HG03196 (cell line): ENCODE measurements at regions not wholly inside any gene's neighbourhood (a gene's known extent, or its start where the extent isn't known, plus 50 kb on each side); places are given as distances from the start of the nearest gene placed in this dataset.
"Not testable (repeated sequence)": the region's sequence is repeated elsewhere in the genome, so short reads cannot be mapped to it uniquely, and the experiment has no call there.

Experiments used
- ATAC-seq: cut with Tn5 transposase; IDR thresholded peaks from one replicate; pipeline ENCODE4 v1.9.1; 2021; ENCODE audit not compliant: unreplicated experiment

DNA sequence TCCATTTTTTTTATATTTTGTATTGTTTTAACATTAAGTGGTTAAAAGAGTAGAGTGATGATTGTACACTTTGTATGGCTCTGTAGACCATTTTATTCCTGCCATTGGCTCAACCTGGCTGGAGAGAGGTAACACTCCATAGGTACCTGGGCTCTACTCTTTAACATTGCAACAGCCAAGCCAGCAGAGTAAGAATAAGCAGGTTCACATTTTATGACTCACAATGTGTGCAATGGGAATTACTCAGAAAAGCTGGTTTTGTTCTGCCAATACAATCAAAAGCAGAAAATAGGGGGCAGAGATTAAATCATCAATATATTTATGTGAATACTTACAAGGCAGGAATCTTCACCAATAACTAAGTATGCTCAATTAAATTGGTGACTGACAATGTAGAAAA lies 1324.0 kb downstream of the AMY1C start:
- no peak for ATAC-seq

DNA sequence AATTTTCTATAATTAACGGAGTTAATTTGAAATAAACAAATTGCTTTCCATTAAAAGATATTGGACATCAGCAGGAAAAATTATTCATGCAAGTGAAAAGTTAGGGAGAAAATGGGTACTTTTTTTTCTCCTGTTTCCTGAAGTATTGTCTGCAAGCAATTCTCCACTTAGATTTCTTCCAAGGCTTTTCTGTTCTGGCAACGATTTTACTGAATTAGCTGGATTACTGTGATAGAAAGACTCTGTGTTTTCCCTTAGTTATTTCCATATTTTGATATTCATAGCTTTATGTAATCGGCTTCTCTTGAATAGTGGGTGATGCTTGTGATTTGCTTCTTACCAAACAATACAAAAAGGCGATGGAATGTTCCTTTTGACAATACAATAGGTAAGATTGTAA lies 1333.9 kb downstream of the AMY1C start:
- no peak for ATAC-seq

DNA sequence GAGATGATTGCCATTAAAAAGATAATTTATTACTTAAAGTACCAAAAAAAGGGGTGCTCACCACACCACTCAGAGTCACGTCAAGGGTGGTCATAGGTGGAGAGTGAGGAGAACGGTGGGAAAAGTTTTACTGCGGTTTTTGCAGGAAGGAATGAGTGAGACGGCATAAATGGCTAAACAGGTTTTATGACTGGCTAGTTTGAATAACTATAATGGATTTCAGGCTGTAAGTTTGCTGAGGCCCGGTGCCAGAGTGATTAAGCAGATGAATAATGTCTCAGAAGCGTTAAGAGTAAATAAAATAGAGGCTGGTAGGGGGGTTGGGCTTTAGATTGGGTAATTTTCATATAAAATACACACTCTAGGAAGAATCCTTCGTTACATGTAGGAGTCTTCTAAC lies 1337.8 kb downstream of the AMY1C start:
- no peak for ATAC-seq

DNA sequence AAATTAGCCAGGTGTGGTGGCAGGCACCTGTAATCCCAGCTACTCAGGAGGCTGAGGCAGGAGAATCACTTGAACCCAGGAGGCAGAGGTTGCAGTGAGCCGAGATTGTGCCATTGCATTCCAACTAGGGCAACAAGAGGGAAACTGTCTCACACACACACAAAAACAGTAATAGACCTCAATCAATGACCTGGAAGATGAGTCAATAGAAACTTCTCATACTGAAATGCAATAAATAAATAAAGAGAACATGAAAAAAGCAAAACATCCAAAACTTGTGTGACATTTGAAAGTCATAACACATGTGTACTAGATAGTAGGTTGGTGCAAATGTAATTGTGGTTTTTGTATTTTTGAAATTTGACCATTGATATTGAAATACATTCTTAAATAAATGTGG lies 1338.5 kb downstream of the AMY1C start:
- ATAC-seq = no peak

DNA sequence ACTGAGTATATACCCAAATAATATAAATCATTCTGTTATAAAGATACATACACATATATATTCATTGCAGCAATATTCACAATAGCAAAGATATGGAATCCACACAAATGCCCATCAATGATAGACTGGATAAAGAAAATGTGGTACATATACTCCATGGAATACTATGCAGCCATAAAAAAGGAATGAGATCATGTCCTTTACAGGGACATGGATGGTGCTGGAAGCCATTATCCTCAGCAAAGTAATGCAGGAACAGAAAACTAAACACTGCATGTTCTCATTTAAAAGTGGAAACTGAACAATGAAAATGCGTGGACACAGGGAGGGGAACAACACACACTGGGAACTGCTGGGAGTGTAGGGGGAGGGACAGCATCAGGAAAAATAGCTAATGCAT lies 1344.2 kb downstream of the AMY1C start:
- ATAC-seq = not testable (repeated sequence)

DNA sequence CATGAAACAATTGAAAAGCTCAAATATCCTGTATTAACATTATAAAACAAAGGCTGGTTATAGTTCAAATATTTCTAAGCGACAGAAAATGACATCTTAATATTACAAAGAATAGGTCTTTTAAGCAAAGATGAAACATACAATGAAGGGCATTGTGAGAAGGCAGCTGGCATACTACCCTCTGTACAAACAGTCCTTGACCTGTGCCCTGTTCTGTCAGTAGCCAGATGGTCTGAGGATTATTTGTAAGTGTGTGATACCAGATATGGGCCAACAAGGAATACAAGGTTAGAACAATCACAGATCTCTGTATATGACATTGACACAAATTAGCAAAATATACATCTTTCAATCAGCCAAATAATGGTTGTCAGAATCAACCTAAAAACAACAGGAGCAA lies 1350.4 kb downstream of the AMY1C start:
- no peak for ATAC-seq

DNA sequence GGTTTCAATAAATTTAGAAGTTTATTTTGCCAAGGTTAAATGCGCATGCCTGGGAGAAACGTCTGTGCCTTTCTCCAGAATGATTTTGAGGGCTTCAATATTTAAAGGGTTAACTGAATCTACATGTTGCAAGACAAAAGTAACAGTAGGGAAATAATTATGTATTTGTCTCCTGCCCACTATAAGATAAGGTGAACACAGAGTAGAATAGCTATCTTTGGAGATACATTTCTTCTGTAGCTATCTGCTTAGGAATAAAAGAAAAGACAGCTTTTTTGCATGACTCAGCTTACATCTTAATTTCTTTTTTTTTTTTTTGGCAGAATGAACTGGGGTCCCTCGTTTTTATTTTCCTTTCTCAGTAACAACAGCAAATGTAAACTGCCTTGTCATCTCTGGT lies 1351.6 kb downstream of the AMY1C start:
- no peak for ATAC-seq

DNA sequence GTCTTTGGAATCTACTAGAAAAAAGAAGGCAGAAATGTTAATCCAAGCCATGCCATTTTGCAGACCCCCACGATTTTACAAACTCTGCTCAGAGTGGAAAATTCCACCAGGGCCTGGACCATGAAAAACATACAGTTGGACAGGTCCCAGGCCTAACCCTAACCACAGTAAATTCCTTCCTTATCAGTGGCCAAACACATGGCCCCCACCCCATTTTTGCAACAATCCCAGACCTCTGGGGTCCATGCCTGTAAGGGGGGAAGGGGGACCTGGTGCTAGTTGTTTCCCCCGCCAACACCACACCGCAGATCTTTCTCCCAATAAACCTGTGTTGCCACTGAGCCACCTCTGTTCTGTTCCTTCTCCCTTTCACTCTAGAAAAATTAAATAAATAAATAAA lies 1352.7 kb downstream of the AMY1C start:
- ATAC-seq = no peak

DNA sequence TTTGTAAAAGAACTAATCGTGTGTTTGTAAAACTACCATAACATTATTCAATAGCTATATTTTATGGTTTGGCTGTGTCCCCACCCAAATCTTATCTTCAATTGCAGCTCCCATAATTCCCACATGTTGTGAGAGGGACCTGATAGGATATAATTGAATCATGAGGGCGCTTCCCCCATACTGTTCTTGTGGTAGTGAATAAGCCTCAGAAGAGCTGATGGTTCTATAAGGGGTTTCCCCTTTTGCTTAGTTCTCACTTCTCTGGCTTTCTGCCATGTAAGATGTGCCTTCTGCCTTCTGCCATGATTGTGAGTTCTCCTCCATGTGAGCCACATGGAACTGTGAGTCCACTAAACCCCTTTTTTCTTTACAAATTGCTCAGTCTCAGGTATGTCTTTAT lies 1372.3 kb downstream of the AMY1C start:
- no peak for ATAC-seq

DNA sequence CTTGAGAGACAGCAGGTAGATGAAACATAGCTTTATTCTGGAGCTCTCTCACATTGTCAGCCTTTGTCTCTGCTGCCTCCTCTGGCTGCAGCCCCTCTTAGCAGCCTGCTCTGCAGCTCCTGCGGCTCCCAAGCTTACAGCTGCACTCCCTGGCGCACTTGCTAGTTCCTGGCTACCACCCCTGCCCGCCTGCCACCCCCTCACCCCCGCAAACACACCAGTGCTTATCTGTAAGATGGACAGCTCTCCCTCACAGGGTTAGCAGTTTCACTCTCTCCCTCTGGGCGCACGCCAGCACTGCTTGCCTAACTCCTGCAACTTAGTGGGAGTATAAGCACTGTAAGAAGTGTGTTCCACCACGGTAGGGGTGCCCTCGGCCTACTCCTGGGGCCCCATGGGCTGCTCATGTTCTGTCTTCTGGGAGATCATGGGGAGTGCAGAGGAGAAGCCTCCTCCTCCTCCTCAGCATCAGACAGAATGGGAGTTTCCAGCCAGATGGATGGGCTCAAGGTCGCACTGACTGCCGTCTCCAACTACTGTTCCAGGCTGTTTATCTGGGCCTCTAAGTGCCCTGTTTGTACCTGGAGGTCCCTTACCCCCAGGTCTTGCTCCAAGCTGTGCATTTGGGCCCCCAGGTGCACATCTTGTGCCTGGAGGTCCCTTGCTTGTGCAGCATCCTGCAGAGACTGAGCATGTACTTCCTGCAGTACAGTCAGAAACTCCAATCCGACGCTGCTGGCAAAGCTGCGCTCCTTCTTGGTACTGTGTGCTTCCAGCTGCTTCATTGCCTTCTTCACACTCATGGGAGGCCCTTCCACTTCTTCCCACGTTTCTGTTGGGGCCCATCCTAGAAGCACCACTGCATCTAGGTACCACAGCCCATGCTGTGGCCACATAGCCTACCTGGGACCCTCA lies 1388.1 kb downstream of the AMY1C start:
- ATAC-seq = no peak

DNA sequence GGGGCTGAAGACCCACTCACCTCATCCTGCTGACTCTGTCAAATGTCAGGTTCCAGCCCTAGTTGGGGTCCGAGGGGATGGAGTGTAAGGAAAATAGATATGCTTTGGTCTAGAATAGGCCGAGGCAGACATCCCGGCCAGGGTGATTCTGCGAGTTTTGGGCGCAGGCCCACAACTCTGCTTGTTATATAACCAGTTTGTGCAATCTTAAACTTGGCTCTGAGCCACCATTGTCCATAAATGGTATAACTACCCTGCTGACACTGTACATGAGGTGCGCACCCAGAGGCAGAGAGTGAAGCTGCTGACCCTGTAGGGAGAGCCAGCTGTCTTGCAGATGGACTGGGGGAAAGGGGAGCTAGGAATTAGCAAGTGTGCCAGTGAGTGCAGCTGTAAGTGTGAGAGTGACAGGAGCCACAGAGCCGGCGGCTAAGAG lies 1388.8 kb downstream of the AMY1C start:
- ATAC-seq = no peak

DNA sequence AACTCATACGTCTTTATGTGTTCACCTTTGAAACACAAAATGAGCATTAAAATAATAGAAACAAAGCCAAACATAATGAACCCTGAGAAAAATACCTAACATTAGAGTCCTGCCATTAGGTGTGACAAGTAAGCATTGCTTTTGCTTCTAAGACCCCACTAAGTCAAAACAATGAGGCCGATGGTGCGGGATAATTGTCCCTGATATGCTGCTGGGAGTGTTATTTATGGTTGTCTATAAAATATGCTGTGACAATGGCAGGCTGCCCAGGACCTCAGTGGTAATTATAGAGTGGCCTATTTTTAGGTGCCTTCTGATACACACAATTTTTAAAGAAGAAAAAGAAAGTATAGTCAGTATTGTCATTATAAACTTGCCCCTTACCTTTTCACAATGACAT lies 1423.1 kb downstream of the AMY1C start:
- no peak for ATAC-seq

DNA sequence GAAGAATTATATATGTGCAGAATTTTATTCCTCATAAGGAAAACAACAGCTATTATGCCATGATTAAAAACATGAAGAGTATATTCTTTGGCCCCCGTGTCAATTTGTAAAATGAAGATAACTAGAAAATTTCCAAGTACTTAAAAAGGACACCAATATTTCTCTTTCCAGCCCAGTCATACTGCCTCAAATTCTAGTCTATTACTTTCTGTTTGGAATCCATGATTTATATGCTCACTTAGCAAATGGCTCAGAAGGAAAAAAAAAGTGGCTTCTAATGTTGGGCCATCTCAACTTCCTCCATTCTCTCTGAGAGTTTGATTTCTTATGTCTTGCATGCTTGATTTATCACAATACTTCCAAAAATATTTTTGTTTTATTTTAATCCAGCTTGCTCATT lies 1431.1 kb downstream of the AMY1C start:
- ATAC-seq = no peak

DNA sequence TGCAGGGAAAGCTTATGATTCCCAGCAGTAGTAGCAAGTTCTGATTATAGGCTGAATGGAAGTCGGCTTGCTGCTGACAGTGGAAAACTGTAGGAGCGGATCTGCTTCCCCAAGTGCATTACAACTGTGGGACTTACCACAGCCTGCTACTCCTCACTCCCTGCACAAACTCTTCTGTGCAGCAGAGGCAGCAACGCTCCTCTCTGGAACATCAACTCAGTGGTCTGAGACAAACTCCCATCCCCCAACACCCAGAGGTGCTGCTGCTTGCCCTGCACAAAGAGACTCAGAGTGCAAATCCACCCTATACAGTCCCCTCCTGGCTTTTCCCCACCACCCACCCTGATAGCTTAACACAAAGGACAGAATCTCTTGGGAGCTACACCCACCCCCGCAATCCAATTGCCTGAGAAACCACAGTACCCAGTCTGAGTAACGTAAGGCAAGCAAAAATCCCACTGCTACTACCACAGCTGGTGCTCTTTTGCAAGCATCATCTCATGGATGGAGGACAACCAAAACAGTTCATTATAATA lies 1455.2 kb downstream of the AMY1C start:
- no peak for ATAC-seq

DNA sequence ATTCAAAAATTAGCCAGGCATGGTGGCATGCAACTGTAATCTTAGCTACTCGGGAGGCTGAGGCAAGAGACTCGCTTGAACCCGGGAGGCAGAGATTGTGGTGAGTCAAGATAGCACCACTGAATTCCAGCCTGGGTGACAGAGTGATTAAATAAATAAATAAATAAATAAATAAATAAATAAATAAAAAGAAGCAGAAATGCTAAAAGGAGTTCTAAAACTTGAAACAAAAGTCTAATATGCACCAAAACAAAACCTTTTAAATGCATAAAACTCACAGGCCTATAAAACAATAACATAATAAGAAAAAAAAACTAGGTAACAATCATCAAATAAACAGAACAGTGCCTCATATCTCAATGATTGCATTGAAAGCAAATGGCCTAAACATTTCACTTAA lies 1458.9 kb downstream of the AMY1C start:
- no peak for ATAC-seq

DNA sequence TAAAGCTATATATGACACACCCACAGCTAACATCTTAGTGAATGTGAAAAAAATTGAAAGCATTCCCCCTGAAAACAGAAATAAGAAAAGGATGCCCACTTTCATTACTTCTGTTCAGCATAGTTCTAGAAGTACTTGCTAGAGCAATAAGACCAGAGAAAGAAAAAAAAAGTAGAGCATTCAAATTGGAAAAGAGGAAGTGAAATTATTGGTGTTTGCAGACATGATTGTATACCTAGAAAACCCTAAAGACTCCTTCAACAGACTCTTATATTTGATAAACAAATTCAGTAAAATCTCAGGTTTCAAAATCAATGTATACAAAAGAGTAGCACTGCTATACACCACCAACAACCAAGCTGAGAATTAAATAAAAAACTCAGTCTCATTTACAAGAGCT lies 1461.0 kb downstream of the AMY1C start:
- no peak for ATAC-seq

DNA sequence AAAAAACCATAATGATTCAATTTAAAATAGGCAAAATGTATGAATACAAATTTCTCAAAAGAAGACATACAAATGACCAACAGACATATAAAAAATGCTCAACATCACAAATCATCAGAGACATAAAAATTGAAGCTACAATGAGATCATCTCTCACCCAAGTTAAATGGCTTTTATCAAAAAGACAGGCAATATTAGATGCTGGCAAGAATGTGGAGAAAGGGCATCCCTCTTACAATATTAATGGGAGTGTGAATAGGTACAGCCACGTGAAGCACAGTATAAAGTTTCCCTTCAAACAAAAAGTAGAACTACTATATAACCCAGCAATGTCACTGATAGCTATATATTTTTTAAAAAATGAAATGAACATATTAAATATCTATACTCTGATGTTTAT lies 1481.7 kb downstream of the AMY1C start:
- no peak for ATAC-seq

DNA sequence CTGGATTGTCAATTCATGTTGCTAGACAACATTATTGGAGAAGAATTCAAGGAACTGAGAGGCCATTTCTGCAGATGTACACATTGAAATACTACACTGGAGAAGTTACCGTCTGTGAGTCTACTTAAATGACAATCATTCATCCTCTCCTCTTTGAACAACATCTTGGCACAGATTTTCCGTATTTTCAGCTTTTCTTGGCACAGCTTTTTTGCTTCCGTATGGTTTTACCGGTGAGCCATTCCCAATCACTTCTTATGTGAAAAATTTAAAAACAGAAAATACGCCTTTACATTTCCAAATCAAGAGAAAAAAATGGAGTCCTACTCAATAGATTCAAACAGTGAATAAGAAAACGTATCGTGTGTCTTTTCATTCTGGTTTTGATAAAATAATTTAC lies 1493.7 kb downstream of the AMY1C start:
- ATAC-seq = no peak

DNA sequence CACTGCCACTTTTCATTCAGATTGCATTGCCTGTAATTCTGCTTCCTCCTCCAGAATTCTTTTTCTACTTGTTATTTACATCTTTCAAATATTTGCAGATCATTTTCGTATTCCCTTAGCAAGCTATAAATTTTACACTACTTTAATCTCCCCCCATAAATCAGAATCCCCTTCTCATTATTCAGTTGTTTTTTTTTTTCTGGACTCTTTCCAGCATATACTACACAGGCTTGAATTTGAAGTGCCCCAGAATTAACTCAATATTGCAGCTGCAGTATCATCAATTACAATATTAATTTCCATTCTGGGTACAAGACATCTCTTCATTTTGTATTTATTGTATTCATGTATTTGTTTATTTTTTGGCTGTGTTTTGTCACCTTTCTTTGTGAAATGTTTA lies 1494.3 kb downstream of the AMY1C start:
- ATAC-seq = no peak

DNA sequence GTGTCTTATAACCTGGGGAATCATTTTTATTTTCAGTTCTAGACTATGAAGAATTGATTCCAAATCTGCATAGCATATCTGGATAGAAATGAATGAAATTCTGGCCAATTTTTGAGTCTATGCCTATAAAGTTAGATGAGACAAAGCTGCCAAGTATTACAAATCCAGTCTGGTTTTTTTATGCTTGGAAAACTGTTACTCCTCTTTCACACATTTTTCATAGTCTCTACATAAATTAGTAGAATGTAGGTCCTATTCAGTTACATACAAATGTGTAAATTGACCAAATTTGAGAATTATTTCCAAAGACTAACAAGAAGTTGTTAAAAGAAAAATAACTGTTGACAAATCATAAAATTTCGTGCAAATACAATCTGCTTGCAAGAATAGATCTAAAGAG lies 1505.2 kb downstream of the AMY1C start:
- no peak for ATAC-seq

DNA sequence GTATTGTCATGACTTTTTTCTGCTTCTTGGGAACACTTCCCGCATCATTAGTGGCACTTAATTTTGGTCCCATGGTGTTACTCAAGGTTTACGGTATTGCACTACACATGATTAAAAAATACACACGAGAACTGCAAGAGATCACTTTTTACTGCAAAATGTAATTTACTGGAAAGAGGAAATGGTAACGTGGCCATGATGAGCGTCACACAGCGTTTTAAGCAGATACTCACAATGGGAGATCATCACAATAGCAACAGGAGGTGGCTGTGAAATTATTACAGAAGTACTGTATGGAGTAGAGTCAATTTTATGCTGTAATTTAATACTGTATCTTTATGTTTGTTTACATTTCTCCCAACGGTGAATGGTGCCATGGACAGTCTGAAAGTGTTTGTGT lies 1510.3 kb downstream of the AMY1C start:
- no peak for ATAC-seq

DNA sequence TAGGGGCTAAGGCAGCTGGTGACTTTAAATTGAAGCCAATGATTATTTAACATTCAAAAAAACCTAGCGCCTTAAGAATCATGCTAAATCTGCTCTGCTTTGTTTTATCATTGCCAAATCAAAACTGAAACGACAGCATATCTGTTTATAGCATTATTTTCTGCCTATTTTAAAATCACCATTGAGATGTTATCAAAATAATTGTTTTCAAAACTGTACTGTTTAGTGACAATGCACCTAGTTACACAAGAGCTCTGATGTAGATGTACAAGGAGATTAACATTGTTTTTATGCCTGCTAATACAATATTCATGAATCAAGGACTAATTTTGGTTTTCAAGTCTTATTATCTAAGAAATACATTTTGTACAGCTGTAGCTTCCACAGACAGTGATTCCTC lies 1521.3 kb downstream of the AMY1C start:
- no peak for ATAC-seq

DNA sequence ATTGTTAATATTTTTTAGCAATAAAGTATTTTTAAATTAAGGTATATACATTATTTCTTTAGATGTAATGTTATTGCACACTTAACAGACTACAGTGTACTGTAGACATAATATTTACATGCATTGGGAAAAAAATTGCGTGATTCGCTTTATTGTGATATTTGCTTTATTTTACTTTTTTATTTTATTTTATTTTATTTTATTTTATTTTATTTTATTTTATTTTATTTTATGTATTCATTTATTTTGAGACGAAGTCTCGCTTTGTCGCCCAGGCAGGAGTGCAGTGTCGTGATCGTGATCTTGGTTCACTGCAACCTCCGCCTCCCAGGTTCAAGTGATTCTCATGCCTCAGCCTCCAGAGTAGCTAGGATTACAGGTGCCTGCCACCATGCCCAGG lies 1522.7 kb downstream of the AMY1C start:
- not testable (repeated sequence) for ATAC-seq
